ENCODE measurements at regions not wholly inside any gene's neighbourhood (a gene's known extent, or its start where the extent isn't known, plus 50 kb on each side); places are given as distances from the start of the nearest gene placed in this dataset.

- Histone ChIP-seq H3K9me3 (replicated peaks in 1 of 2; ENCODE audit: control insufficient read depth in 1 of 2, insufficient read depth in 1 of 2, low read length in 2 of 2) (no peaks in the 10 kb centered on the region), H3K36me3 (replicated peaks in 1 of 2; ENCODE audit: control insufficient read depth in 1 of 2, insufficient read depth in 2 of 2, low read length in 2 of 2) (no peaks in the 10 kb centered on the region), H3K27ac (ENCODE audit: low read depth in 1 of 2, low read length in 2 of 2) (no peak overlapping the region), H3K4me2 (replicated peaks; ENCODE audit: extremely low read depth, low read length, poor library complexity, severe bottlenecking) (no peak overlapping the region), H3K9ac (ENCODE audit: insufficient read depth, low read length, poor library complexity, severe bottlenecking) (no peak overlapping the region), H3K4me3 (replicated peaks in 1 of 3; ENCODE audit: low read depth in 2 of 3, low read length in 3 of 3) (no peak overlapping the region), H4K20me1 (ENCODE audit: insufficient read depth, low read length) (no peaks in the 10 kb centered on the region), H3K79me2 (ENCODE audit: insufficient read depth, low read length) (no peaks in the 10 kb centered on the region), H3K4me1 (ENCODE audit: control insufficient read depth in 1 of 2, insufficient read depth in 2 of 2, low read length in 2 of 2) (no peaks in the 10 kb centered on the region), H2AFZ (ENCODE audit: insufficient read depth, low read depth, low read length, poor library complexity, severe bottlenecking) (no peak overlapping the region), H3K27me3 (ENCODE audit: control insufficient read depth in 2 of 2, insufficient read depth in 2 of 2, low read length in 2 of 2) (no peaks in the 10 kb centered on the region)
- intact Hi-C loops (cut with micrococcal nuclease) = no loop called here
- H3K4me1 Mint-ChIP-seq = no peaks in the 10 kb centered on the region
- H3K36me3 Mint-ChIP-seq = no peaks in the 10 kb centered on the region
- no peaks in the 10 kb centered on the region for H3K27me3 Mint-ChIP-seq (ENCODE audit: low read depth in 3 of 3)
- peaks cover 0 to 4% (median 0%) of the 10 kb centered on the region in 7 donors for H3K9me3 Mint-ChIP-seq
- no peak overlapping the region for H3K27ac Mint-ChIP-seq
- H3K4me3 Mint-ChIP-seq = no peak overlapping the region
- DNase-seq = no peak
- TF ChIP-seq CTCF (IDR thresholded peaks at IDR 0.05) = no peak
Observed at GRCh38 chr2:78564666-78565065, 460.8 kb upstream of the REG3G start.

GRCh38 chr2:78568782-78569373 is 456.6 kb upstream of the REG3G start:
- no peaks in the 10 kb centered on the region for H3K4me1 ChIP-seq (ENCODE audit: control insufficient read depth in 1 of 2, insufficient read depth in 2 of 2, low read length in 2 of 2)
- H2AFZ ChIP-seq (ENCODE audit: insufficient read depth, low read depth, low read length, poor library complexity, severe bottlenecking) = no peak overlapping the region
- DNase-seq = no peak
- H4K20me1 ChIP-seq (ENCODE audit: insufficient read depth, low read length) = no peaks in the 10 kb centered on the region
- H3K36me3 Mint-ChIP-seq = no peaks in the 10 kb centered on the region
- H3K4me2 ChIP-seq (replicated peaks; ENCODE audit: extremely low read depth, low read length, poor library complexity, severe bottlenecking) = no peak overlapping the region
- no peak overlapping the region for H3K9ac ChIP-seq (ENCODE audit: insufficient read depth, low read length, poor library complexity, severe bottlenecking)
- WGBS (ENCODE audit: insufficient coverage) = 79% methylated on average over 4 of the region's 6 CpGs
- no peaks in the 10 kb centered on the region for H3K9me3 ChIP-seq (replicated peaks in 1 of 2; ENCODE audit: control insufficient read depth in 1 of 2, insufficient read depth in 1 of 2, low read length in 2 of 2)
- H3K4me1 Mint-ChIP-seq = no peaks in the 10 kb centered on the region
- H3K36me3 ChIP-seq (replicated peaks in 1 of 2; ENCODE audit: control insufficient read depth in 1 of 2, insufficient read depth in 2 of 2, low read length in 2 of 2) = no peaks in the 10 kb centered on the region
- no peak for TF ChIP-seq CTCF (IDR thresholded peaks at IDR 0.05)
- H3K9me3 Mint-ChIP-seq = peaks cover 0 to 4% (median 1%) of the 10 kb centered on the region in 7 donors
- H3K4me3 Mint-ChIP-seq = no peak overlapping the region
- intact Hi-C loops (cut with micrococcal nuclease) = no loop called here
- no peak overlapping the region for H3K27ac Mint-ChIP-seq
- no peaks in the 10 kb centered on the region for H3K27me3 Mint-ChIP-seq (ENCODE audit: low read depth in 3 of 3)
- H3K27ac ChIP-seq (ENCODE audit: low read depth in 1 of 2, low read length in 2 of 2) = no peak overlapping the region
- H3K4me3 ChIP-seq (replicated peaks in 1 of 3; ENCODE audit: low read depth in 2 of 3, low read length in 3 of 3) = no peak overlapping the region
- no peaks in the 10 kb centered on the region for H3K79me2 ChIP-seq (ENCODE audit: insufficient read depth, low read length)
- H3K27me3 ChIP-seq (ENCODE audit: control insufficient read depth in 2 of 2, insufficient read depth in 2 of 2, low read length in 2 of 2) = no peaks in the 10 kb centered on the region

All from CD14-positive monocyte (primary cell).